ENCODE measurements at regions not wholly inside any gene's neighbourhood (a gene's known extent, or its start where the extent isn't known, plus 50 kb on each side); places are given as distances from the start of the nearest gene placed in this dataset.

DNA sequence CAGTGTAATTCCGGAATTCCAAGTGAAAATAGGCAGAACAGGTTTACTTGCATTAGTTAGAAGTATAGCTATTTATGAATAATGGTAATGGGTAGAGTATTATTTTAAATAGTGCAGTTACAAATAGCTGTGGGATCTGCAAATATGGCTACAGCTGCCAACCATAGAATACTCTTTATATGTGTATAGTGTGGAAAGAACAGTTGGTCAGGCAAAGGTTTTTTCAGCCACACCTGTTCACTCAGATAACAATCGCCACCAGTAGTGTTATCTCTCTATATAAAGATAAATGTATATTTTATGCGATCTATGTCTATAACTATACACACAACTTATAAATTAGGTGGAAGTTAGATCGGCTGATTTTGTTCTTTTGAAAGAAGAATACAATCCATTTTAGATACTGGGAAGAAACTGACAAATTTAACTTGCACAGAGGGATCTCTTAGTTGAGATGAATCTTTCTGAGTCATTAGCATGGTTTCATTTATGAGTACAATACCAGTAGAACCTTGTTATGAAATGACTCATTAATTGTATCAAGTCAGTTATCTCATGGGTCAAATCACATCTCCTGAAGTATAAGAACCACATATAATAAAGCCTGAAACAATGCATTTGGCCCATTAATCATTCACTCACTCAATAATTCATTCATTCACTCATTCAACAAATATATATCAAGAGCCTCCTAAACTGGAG lies 100.9 kb upstream of the NR3C2 start:
- TF ChIP-seq KDM5A (IDR thresholded peaks at IDR 0.05; ENCODE audit: low read length) (no peak), YY1 (IDR thresholded peaks at IDR 0.05; ENCODE audit: low read depth, low read length) (no peak)

All from H1 (cell line).